NCI-H2196 (cell line): ENCODE measurements at regions not wholly inside any gene's neighbourhood (a gene's known extent, or its start where the extent isn't known, plus 50 kb on each side); places are given as distances from the start of the nearest gene placed in this dataset.

Experiments used
- DNase-seq: peaks from one replicate; lab custom pipeline; 2025; ENCODE audit not compliant: unreplicated experiment; lab: John Stamatoyannopoulos, UW

GRCh38 chr3:59698091-59698490 is 648.3 kb upstream of the CFAP20DC start:
- no peak for DNase-seq

GRCh38 chr3:59696783-59697182 is 647.0 kb upstream of the CFAP20DC start:
- no peak for DNase-seq

- no peak for DNase-seq
Measured at GRCh38 chr3:59695860-59696259, 646.0 kb upstream of the CFAP20DC start.

- DNase-seq = no peak
Measured at GRCh38 chr3:59692117-59692516, 642.3 kb upstream of the CFAP20DC start.

GRCh38 chr3:59690886-59691285 is 641.1 kb upstream of the CFAP20DC start:
- DNase-seq = no peak

- peak; percentile 1 for DNase-seq
Measured at GRCh38 chr3:59688636-59689035, 638.8 kb upstream of the CFAP20DC start.

GRCh38 chr3:59685432-59685831 is 635.6 kb upstream of the CFAP20DC start:
- DNase-seq = no peak

- no peak for DNase-seq
Measured at GRCh38 chr3:59684766-59685165, 634.9 kb upstream of the CFAP20DC start.

- no peak for DNase-seq
Measured at GRCh38 chr3:59680919-59681318, 631.1 kb upstream of the CFAP20DC start.

GRCh38 chr3:59677747-59678702 is 628.2 kb upstream of the CFAP20DC start:
- peak; percentile 60 for DNase-seq

- no peak for DNase-seq
Measured at GRCh38 chr3:59675495-59675894, 625.7 kb upstream of the CFAP20DC start.

- no peak for DNase-seq
Measured at GRCh38 chr3:59663076-59663850, 613.4 kb upstream of the CFAP20DC start.

GRCh38 chr3:59660852-59661625 is 611.2 kb upstream of the CFAP20DC start:
- DNase-seq = peak; percentile 23

- no peak for DNase-seq
Measured at GRCh38 chr3:59660376-59660775, 610.6 kb upstream of the CFAP20DC start.

GRCh38 chr3:59659755-59660154 is 609.9 kb upstream of the CFAP20DC start:
- no peak for DNase-seq

GRCh38 chr3:59658866-59659265 is 609.0 kb upstream of the CFAP20DC start:
- DNase-seq = no peak

- DNase-seq = no peak
Measured at GRCh38 chr3:59658274-59658673, 608.4 kb upstream of the CFAP20DC start.

- no peak for DNase-seq
Measured at GRCh38 chr3:59655418-59656015, 605.7 kb upstream of the CFAP20DC start.

- no peak for DNase-seq
Measured at GRCh38 chr3:59654480-59655417, 604.9 kb upstream of the CFAP20DC start.

GRCh38 chr3:59654123-59654479 is 604.3 kb upstream of the CFAP20DC start:
- DNase-seq = no peak
